Mesendoderm (in vitro differentiated cells): ENCODE measurements at regions not wholly inside any gene's neighbourhood (a gene's known extent, or its start where the extent isn't known, plus 50 kb on each side); places are given as distances from the start of the nearest gene placed in this dataset.

Experiments used
- DNase-seq: peaks from one replicate; pipeline ENCODE4 v3.0.0; 2013
- H2AK5ac ChIP-seq: 2 replicates; pipeline ENCODE4 v1.6.1; 2013; ENCODE audit warnings: low read length, inconsistent platforms
- H2BK120ac ChIP-seq: 2 replicates; pipeline ENCODE4 v1.6.1; 2013; ENCODE audit warnings: low read depth, mild to moderate bottlenecking, low read length, moderate library complexity, mixed read lengths
- H2BK15ac ChIP-seq: replicated peaks from 2 replicates; pipeline ENCODE4 v1.6.1; 2013; ENCODE audit warnings: low read depth, mild to moderate bottlenecking, moderate library complexity
- H2BK5ac ChIP-seq: 2 replicates; pipeline ENCODE4 v1.6.1; 2013; ENCODE audit warnings: low read length, inconsistent platforms
- H3K18ac ChIP-seq: 2 replicates; pipeline ENCODE4 v1.6.1; 2013; ENCODE audit warnings: mild to moderate bottlenecking, low read length, mixed read lengths
- H3K23ac ChIP-seq: one replicate; pipeline ENCODE4 v1.6.1; 2013; ENCODE audit warnings: low read length
- H3K27ac ChIP-seq: 2 replicates; pipeline ENCODE4 v1.5.1; 2013; ENCODE audit warnings: low read depth, mild to moderate bottlenecking, inconsistent platforms, low read length, moderate library complexity
- H3K27me3 ChIP-seq: 2 replicates; pipeline ENCODE4 v1.6.1; 2013; ENCODE audit warnings: low read length, control low read depth, mild to moderate bottlenecking, inconsistent platforms; ENCODE audit not compliant: insufficient read depth, poor library complexity
- H3K36me3 ChIP-seq: 2 replicates; pipeline ENCODE4 v1.6.1; 2013; ENCODE audit warnings: low read length, inconsistent platforms; ENCODE audit not compliant: control insufficient read depth, insufficient read depth
- H3K4ac ChIP-seq: one replicate; pipeline ENCODE4 v1.6.1; 2013; ENCODE audit warnings: low read depth, mild to moderate bottlenecking, low read length, moderate library complexity
- H3K4me1 ChIP-seq: 2 replicates; pipeline ENCODE4 v1.6.1; 2013; ENCODE audit warnings: low read depth, low read length, inconsistent platforms; ENCODE audit not compliant: control insufficient read depth
- H3K4me2 ChIP-seq: 2 replicates; pipeline ENCODE4 v1.6.1; 2013; ENCODE audit warnings: low read length
- H3K4me3 ChIP-seq: 2 replicates; pipeline ENCODE4 v1.5.1; 2013; ENCODE audit warnings: mild to moderate bottlenecking, low read length
- H3K56ac ChIP-seq: one replicate; pipeline ENCODE4 v1.6.1; 2013; ENCODE audit warnings: low read length
- H3K79me1 ChIP-seq: 2 replicates; pipeline ENCODE4 v1.6.1; 2013; ENCODE audit warnings: low read length, inconsistent platforms
- H3K79me2 ChIP-seq: 2 replicates; pipeline ENCODE4 v1.6.1; 2013; ENCODE audit warnings: mild to moderate bottlenecking, low read length; ENCODE audit not compliant: control insufficient read depth, insufficient read depth
- H3K9ac ChIP-seq: 2 replicates; pipeline ENCODE4 v1.6.1; 2013; ENCODE audit warnings: low read length, inconsistent platforms
- H4K5ac ChIP-seq: one replicate; pipeline ENCODE4 v1.6.1; 2013; ENCODE audit warnings: low read length
- H4K8ac ChIP-seq: one replicate; pipeline ENCODE4 v1.6.1; 2013; ENCODE audit warnings: low read depth, mild to moderate bottlenecking, control low read depth, low read length, moderate library complexity
- WGBS: extraction: QIAGEN DNeasy Blood & Tissue Kit; methylation state at CpG from one replicate; pipeline ENCODE4 v1.1.7; 2013; ENCODE audit warnings: low lambda C conversion rate, missing lambda C conversion rate; ENCODE audit not compliant: insufficient coverage; ENCODE audit errors: extremely low coverage; 5-methylcytosine and 5-hydroxymethylcytosine counted together

GRCh38 chr2:144079803-144080202, 440.1 kb downstream of the ZEB2 start:
- Histone ChIP-seq H3K79me2 (no peaks in the 10 kb centered on the region), H3K4me1 (no peaks in the 10 kb centered on the region)

DNA sequence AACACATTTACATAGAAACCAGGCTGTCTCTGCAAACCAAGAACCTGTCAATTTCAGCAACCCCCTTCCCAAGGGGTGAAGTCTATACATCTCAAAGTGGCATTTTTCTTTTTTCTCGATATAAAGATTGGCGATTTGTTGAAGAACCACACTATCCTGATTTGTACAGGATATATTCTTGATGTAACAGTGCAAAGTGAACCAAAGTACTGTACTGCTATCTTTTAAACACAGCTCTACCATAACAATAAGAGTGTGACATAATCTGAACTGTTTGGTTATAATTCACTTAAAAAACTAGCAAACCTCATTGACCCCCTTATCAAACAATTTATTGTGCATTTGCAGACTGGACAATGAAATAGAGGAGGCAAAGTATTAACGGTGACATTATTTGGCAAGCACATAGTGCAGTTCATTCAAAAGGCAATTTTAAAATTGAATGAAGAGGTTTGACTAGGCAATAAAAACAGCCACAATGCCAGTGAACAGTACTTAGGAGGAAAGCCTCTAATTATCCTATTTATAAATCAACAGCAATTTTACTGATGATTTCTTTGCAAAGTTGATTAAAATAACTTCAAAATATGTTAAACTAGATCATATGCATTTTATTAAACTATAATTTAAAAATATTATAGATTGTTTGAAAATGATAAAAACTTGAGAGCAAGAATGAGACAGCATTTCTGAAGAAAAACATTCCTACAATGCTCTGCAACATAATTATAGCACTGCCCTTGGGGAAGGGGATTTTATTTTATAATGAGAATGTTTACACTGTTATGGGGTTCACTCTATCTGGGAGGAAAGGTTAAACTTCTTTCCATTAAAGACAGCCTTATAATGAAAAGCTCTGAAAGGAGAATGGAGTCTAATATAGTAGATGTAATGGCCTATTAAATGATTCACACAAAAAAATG, 440.9 kb downstream of the ZEB2 start:
- H3K36me3 ChIP-seq = no peaks in the 10 kb centered on the region
- H3K23ac ChIP-seq = no peak overlapping the region
- H3K56ac ChIP-seq = no peak overlapping the region
- H3K18ac ChIP-seq = no peak overlapping the region
- no peak overlapping the region for H3K9ac ChIP-seq
- no peak overlapping the region for H3K4ac ChIP-seq
- no peak overlapping the region for H2AK5ac ChIP-seq
- DNase-seq = no peak
- no peak overlapping the region for H4K5ac ChIP-seq
- H4K8ac ChIP-seq = no peak overlapping the region
- H2BK5ac ChIP-seq = no peak overlapping the region
- no peak overlapping the region for H3K4me2 ChIP-seq
- H3K4me1 ChIP-seq = no peaks in the 10 kb centered on the region
- H3K79me1 ChIP-seq = no peaks in the 10 kb centered on the region
- no peak overlapping the region for H3K4me3 ChIP-seq
- no peak overlapping the region for H2BK15ac ChIP-seq
- no CpG with 5 or more reads among the region's 3 CpGs for WGBS
- no peaks in the 10 kb centered on the region for H3K27me3 ChIP-seq
- no peaks in the 10 kb centered on the region for H3K79me2 ChIP-seq
- no peak overlapping the region for H2BK120ac ChIP-seq
- H3K27ac ChIP-seq = no peak overlapping the region

More at GRCh38 chr2:144079803-144080202, 440.1 kb downstream of the ZEB2 start:
- Histone ChIP-seq H3K27ac (no peak overlapping the region), H2AK5ac (no peak overlapping the region), H2BK15ac (no peak overlapping the region), H3K56ac (no peak overlapping the region), H4K5ac (no peak overlapping the region), H3K4me2 (no peak overlapping the region), H3K4me3 (no peak overlapping the region), H3K23ac (no peak overlapping the region), H2BK120ac (no peak overlapping the region), H2BK5ac (no peak overlapping the region), H3K79me1 (no peaks in the 10 kb centered on the region), H3K9ac (no peak overlapping the region), H3K27me3 (no peaks in the 10 kb centered on the region), H4K8ac (no peak overlapping the region), H3K36me3 (no peaks in the 10 kb centered on the region), H3K18ac (no peak overlapping the region), H3K4ac (no peak overlapping the region)
- no peak for DNase-seq

DNA sequence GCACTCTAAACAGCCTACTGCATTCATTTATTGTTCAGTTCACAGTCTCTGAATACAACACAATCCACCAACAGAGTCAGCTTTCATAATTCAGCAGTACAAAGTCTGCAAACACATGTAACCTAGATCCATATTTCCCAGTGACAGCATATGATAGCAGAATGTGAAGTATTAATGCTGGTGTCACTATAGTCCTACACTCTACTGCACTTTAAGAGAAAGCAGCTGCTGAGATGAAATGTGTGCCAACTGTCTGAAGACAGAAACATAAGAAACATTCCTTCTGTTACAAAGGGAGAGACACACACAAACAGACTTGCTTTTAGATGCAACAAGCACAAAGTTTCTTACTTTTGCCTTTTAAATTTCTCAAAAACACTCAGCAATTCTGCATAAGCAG, 441.8 kb downstream of the ZEB2 start:
- no peak for DNase-seq
- H3K79me1 ChIP-seq = no peaks in the 10 kb centered on the region
- no peaks in the 10 kb centered on the region for H3K27me3 ChIP-seq
- no peak overlapping the region for H3K4me3 ChIP-seq
- H3K4me1 ChIP-seq = no peaks in the 10 kb centered on the region
- H3K4ac ChIP-seq = no peak overlapping the region
- H3K36me3 ChIP-seq = no peaks in the 10 kb centered on the region
- H3K23ac ChIP-seq = no peak overlapping the region
- H3K4me2 ChIP-seq = no peak overlapping the region
- H4K5ac ChIP-seq = no peak overlapping the region
- no peak overlapping the region for H3K27ac ChIP-seq
- no peak overlapping the region for H2BK120ac ChIP-seq
- H3K79me2 ChIP-seq = no peaks in the 10 kb centered on the region
- H2BK15ac ChIP-seq = no peak overlapping the region
- H3K56ac ChIP-seq = no peak overlapping the region
- no peak overlapping the region for H3K18ac ChIP-seq
- H2AK5ac ChIP-seq = no peak overlapping the region
- H4K8ac ChIP-seq = no peak overlapping the region
- H3K9ac ChIP-seq = no peak overlapping the region
- no peak overlapping the region for H2BK5ac ChIP-seq

GRCh38 chr2:144074450-144074849, 445.5 kb downstream of the ZEB2 start:
- no peak overlapping the region for H3K23ac ChIP-seq
- no peaks in the 10 kb centered on the region for H3K79me2 ChIP-seq
- no peak overlapping the region for H4K8ac ChIP-seq
- no peak overlapping the region for H3K4me3 ChIP-seq
- no peak overlapping the region for H3K56ac ChIP-seq
- no peak overlapping the region for H2BK5ac ChIP-seq
- WGBS = no CpG with 5 or more reads among the region's 3 CpGs
- no peak overlapping the region for H3K27ac ChIP-seq
- no peak overlapping the region for H3K4ac ChIP-seq
- no peak overlapping the region for H3K4me2 ChIP-seq
- H3K79me1 ChIP-seq = no peaks in the 10 kb centered on the region
- H3K4me1 ChIP-seq = no peaks in the 10 kb centered on the region
- no peak overlapping the region for H2AK5ac ChIP-seq
- no peak overlapping the region for H3K18ac ChIP-seq
- no peaks in the 10 kb centered on the region for H3K27me3 ChIP-seq
- no peak overlapping the region for H2BK15ac ChIP-seq
- no peak overlapping the region for H4K5ac ChIP-seq
- no peaks in the 10 kb centered on the region for H3K36me3 ChIP-seq
- H2BK120ac ChIP-seq = no peak overlapping the region
- no peak overlapping the region for H3K9ac ChIP-seq
- DNase-seq = no peak

- WGBS = no CpG with 5 or more reads among the region's 4 CpGs
- no peak overlapping the region for H4K5ac ChIP-seq
- H2BK15ac ChIP-seq = no peak overlapping the region
- no peak overlapping the region for H3K4me2 ChIP-seq
- no peaks in the 10 kb centered on the region for H3K79me1 ChIP-seq
- no peaks in the 10 kb centered on the region for H3K79me2 ChIP-seq
- H3K56ac ChIP-seq = no peak overlapping the region
- no peak overlapping the region for H4K8ac ChIP-seq
- H3K4me3 ChIP-seq = no peak overlapping the region
- no peak overlapping the region for H3K27ac ChIP-seq
- H2BK120ac ChIP-seq = no peak overlapping the region
- no peak overlapping the region for H3K4ac ChIP-seq
- DNase-seq = peak; percentile 23
- H2AK5ac ChIP-seq = no peak overlapping the region
- no peak overlapping the region for H3K9ac ChIP-seq
- no peak overlapping the region for H3K23ac ChIP-seq
- no peaks in the 10 kb centered on the region for H3K36me3 ChIP-seq
- H2BK5ac ChIP-seq = no peak overlapping the region
- H3K18ac ChIP-seq = no peak overlapping the region
- H3K27me3 ChIP-seq = no peaks in the 10 kb centered on the region
- no peaks in the 10 kb centered on the region for H3K4me1 ChIP-seq
Observed at GRCh38 chr2:144071461-144071860, 448.5 kb downstream of the ZEB2 start.

GRCh38 chr2:144067506-144067905, 452.4 kb downstream of the ZEB2 start:
- no peak overlapping the region for H2BK120ac ChIP-seq
- no CpG with 5 or more reads among the region's 2 CpGs for WGBS

More at GRCh38 chr2:144067506-144067905, 452.4 kb downstream of the ZEB2 start:
- Histone ChIP-seq H4K8ac (no peak overlapping the region), H3K4me1 (no peaks in the 10 kb centered on the region), H3K23ac (no peak overlapping the region), H3K18ac (no peak overlapping the region), H2BK15ac (no peak overlapping the region), H3K4me2 (no peak overlapping the region), H3K79me2 (no peaks in the 10 kb centered on the region), H3K4me3 (no peak overlapping the region), H3K27me3 (no peaks in the 10 kb centered on the region), H3K79me1 (no peaks in the 10 kb centered on the region), H3K56ac (no peak overlapping the region), H3K4ac (no peak overlapping the region), H2AK5ac (no peak overlapping the region), H3K9ac (no peak overlapping the region), H3K27ac (no peak overlapping the region), H2BK5ac (no peak overlapping the region), H3K36me3 (no peaks in the 10 kb centered on the region), H4K5ac (no peak overlapping the region)
- no peak for DNase-seq
